ENCODE measurements at regions not wholly inside any gene's neighbourhood (a gene's known extent, or its start where the extent isn't known, plus 50 kb on each side); places are given as distances from the start of the nearest gene placed in this dataset.
"Not testable (repeated sequence)": the region's sequence is repeated elsewhere in the genome, so short reads cannot be mapped to it uniquely, and the experiment has no call there.

GRCh38 chr1:199821029-199821779 lies 206.3 kb upstream of the NR5A2 start:
- no peak for DNase-seq (ENCODE audit: extremely low spot score, unreplicated experiment)
- no peaks in the 10 kb centered on the region for H3K36me3 Mint-ChIP-seq (ENCODE audit: unreplicated experiment)
- peaks cover 11% of the 10 kb centered on the region for H3K4me1 Mint-ChIP-seq (ENCODE audit: unreplicated experiment)
- H3K9me3 Mint-ChIP-seq (ENCODE audit: unreplicated experiment), result no peaks in the 10 kb centered on the region
- no peak overlapping the region for H3K4me3 Mint-ChIP-seq (ENCODE audit: unreplicated experiment)
- no peaks in the 10 kb centered on the region for H3K27me3 Mint-ChIP-seq (ENCODE audit: unreplicated experiment)
- no peak for TF ChIP-seq CTCF (IDR thresholded peaks at IDR 0.05)
- no peak overlapping the region for H3K27ac Mint-ChIP-seq (ENCODE audit: unreplicated experiment)

- DNase-seq (ENCODE audit: extremely low spot score, unreplicated experiment), result no peak
- TF ChIP-seq CTCF (IDR thresholded peaks at IDR 0.05), result no peak
- H3K27ac Mint-ChIP-seq (ENCODE audit: unreplicated experiment), result no peak overlapping the region
- H3K9me3 Mint-ChIP-seq (ENCODE audit: unreplicated experiment), result peaks cover 14% of the 10 kb centered on the region
- H3K4me1 Mint-ChIP-seq (ENCODE audit: unreplicated experiment), result no peaks in the 10 kb centered on the region
- no peak overlapping the region for H3K4me3 Mint-ChIP-seq (ENCODE audit: unreplicated experiment)
- peaks cover 4% of the 10 kb centered on the region for H3K36me3 Mint-ChIP-seq (ENCODE audit: unreplicated experiment)
- H3K27me3 Mint-ChIP-seq (ENCODE audit: unreplicated experiment), result no peaks in the 10 kb centered on the region
Measured at GRCh38 chr1:199832451-199832850, 195.1 kb upstream of the NR5A2 start.

GRCh38 chr1:199834711-199835110 lies 192.8 kb upstream of the NR5A2 start:
- peaks cover 14% of the 10 kb centered on the region for H3K9me3 Mint-ChIP-seq (ENCODE audit: unreplicated experiment)
- DNase-seq (ENCODE audit: extremely low spot score, unreplicated experiment), result no peak
- no peak overlapping the region for H3K27ac Mint-ChIP-seq (ENCODE audit: unreplicated experiment)
- H3K4me1 Mint-ChIP-seq (ENCODE audit: unreplicated experiment), result no peaks in the 10 kb centered on the region
- H3K27me3 Mint-ChIP-seq (ENCODE audit: unreplicated experiment), result no peaks in the 10 kb centered on the region
- peaks cover 4% of the 10 kb centered on the region for H3K36me3 Mint-ChIP-seq (ENCODE audit: unreplicated experiment)
- no peak for TF ChIP-seq CTCF (IDR thresholded peaks at IDR 0.05)
- no peak overlapping the region for H3K4me3 Mint-ChIP-seq (ENCODE audit: unreplicated experiment)

GRCh38 chr1:199836430-199836829 lies 191.1 kb upstream of the NR5A2 start:
- Mint-ChIP-seq H3K4me3 (ENCODE audit: unreplicated experiment) (no peak overlapping the region), H3K9me3 (ENCODE audit: unreplicated experiment) (peaks cover 14% of the 10 kb centered on the region), H3K36me3 (ENCODE audit: unreplicated experiment) (peaks cover 4% of the 10 kb centered on the region), H3K27ac (ENCODE audit: unreplicated experiment) (no peak overlapping the region), H3K4me1 (ENCODE audit: unreplicated experiment) (no peaks in the 10 kb centered on the region), H3K27me3 (ENCODE audit: unreplicated experiment) (no peaks in the 10 kb centered on the region)
- DNase-seq (ENCODE audit: extremely low spot score, unreplicated experiment), result no peak
- no peak for TF ChIP-seq CTCF (IDR thresholded peaks at IDR 0.05)

GRCh38 chr1:199837321-199837720 lies 190.2 kb upstream of the NR5A2 start:
- no peak for DNase-seq (ENCODE audit: extremely low spot score, unreplicated experiment)
- Mint-ChIP-seq H3K36me3 (ENCODE audit: unreplicated experiment) (peaks cover 4% of the 10 kb centered on the region), H3K4me1 (ENCODE audit: unreplicated experiment) (no peaks in the 10 kb centered on the region), H3K4me3 (ENCODE audit: unreplicated experiment) (no peak overlapping the region), H3K27me3 (ENCODE audit: unreplicated experiment) (no peaks in the 10 kb centered on the region), H3K27ac (ENCODE audit: unreplicated experiment) (no peak overlapping the region), H3K9me3 (ENCODE audit: unreplicated experiment) (peaks cover 14% of the 10 kb centered on the region)
- TF ChIP-seq CTCF (IDR thresholded peaks at IDR 0.05), result no peak

- not testable (repeated sequence) for H3K36me3 Mint-ChIP-seq (ENCODE audit: unreplicated experiment); H3K27ac Mint-ChIP-seq (ENCODE audit: unreplicated experiment); H3K27me3 Mint-ChIP-seq (ENCODE audit: unreplicated experiment); H3K4me3 Mint-ChIP-seq (ENCODE audit: unreplicated experiment); DNase-seq (ENCODE audit: extremely low spot score, unreplicated experiment); H3K4me1 Mint-ChIP-seq (ENCODE audit: unreplicated experiment)
- H3K9me3 Mint-ChIP-seq (ENCODE audit: unreplicated experiment), result peaks cover 14% of the 10 kb centered on the region
Measured at GRCh38 chr1:199839608-199840007, 187.9 kb upstream of the NR5A2 start.

GRCh38 chr1:199843096-199843495 lies 184.4 kb upstream of the NR5A2 start:
- not testable (repeated sequence) for DNase-seq (ENCODE audit: extremely low spot score, unreplicated experiment); H3K27me3 Mint-ChIP-seq (ENCODE audit: unreplicated experiment); H3K9me3 Mint-ChIP-seq (ENCODE audit: unreplicated experiment); H3K36me3 Mint-ChIP-seq (ENCODE audit: unreplicated experiment); H3K27ac Mint-ChIP-seq (ENCODE audit: unreplicated experiment); H3K4me3 Mint-ChIP-seq (ENCODE audit: unreplicated experiment); H3K4me1 Mint-ChIP-seq (ENCODE audit: unreplicated experiment)
